Stimulated activated CD4-positive, alpha-beta T cell treated with anti-CD3 and anti-CD28 coated beads, Interleukin-15, amount 100 ng/mL, for 24 hours (primary cell): ENCODE measurements at regions not wholly inside any gene's neighbourhood (a gene's known extent, or its start where the extent isn't known, plus 50 kb on each side); places are given as distances from the start of the nearest gene placed in this dataset.

Experiments used
- DNase-seq: peaks from one replicate; pipeline ENCODE4 v3.0.0-alpha.2; 2020

DNA sequence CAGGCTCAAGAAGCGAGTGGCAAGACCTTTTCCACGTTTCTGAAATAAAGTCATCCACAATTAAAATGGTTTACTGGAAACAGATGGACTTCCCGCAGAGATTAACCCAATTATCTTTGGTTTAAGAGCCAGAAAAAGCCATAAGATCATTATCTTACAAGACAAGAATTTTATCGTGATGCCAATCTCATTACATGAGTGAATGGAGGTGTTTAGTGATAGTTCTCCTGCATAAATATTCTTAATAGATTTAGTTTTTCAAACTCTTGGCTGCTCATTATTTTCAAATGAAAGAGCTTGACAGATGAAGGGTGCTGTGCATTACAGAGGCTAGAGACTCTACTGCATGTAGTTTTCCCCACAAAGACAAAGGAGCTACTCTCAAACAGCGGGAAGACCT lies 1028.4 kb upstream of the PIK3C3 start:
- DNase-seq: no peak

- no peak for DNase-seq
Measured at GRCh38 chr18:40925071-40925541, 1029.9 kb upstream of the PIK3C3 start.

GRCh38 chr18:40921845-40922629 lies 1033.0 kb upstream of the PIK3C3 start:
- no peak for DNase-seq

DNA sequence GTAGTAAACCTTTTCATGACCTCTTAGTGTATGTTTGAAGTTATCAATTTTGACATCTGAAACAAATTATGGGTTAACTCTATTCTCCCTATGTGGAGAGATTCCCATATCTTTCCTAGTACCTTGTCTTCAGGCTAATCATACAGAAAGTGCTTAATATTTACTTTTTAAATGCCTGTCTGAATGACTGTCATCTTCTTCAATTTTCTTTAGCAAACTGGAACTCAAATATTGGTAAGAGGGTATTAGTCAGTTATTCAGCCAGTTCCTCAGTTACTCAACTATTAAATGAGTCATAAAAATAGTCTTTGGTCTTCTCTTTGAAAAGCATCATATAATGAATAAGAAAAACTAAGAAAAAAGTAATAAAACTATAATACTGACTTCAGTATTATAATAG lies 1038.0 kb upstream of the PIK3C3 start:
- no peak for DNase-seq

DNA sequence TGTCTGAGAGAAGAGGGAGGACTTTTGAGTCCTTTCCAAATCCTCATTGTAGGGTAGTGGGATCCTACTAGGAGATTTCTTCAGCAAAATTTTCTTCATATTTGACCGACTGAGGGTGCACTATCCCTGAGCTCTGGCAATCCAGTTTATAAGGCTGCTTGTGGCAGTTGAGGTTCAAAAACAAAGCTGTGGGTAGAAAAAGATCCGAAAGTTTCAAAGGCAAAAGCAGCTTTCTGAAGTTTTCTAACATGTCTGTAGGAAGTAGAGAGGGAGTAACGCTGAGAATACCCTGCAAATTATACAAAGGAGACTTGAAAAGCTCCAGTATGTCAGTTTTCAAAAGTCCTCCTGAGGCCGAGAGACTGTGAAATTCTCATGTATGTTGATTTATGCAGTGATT lies 1039.3 kb upstream of the PIK3C3 start:
- no peak for DNase-seq

DNA sequence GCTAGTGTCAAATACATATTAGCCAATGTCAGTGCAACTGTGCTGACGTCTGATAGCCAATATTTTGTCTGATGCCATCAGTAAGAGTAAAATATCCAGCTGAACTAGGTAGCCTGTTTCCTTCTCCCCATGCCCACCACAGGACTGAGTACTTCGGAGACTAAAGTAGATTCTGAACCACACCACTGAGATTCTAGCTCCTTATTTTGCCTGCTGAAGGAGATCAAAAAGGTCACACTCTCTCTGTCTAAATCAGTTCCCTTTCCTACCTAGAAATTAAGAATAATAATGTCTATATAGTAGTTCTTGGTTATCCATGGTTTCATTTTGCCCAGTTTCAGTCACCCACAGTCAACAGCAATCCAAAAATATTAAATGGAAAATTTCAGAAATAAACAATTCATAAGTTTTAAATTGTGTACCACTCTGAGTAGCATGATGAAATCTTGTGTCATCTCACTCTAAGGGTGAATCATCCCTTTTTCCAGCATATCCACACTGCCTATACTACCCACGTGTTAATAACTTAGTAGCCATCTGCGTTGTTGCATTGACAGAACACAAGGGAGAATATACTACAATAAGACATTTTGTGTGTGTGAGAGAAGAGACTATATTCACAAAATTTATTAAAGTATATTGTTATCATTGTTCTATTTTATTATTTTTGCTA lies 1043.3 kb upstream of the PIK3C3 start:
- no peak for DNase-seq

GRCh38 chr18:40911041-40911440 lies 1044.0 kb upstream of the PIK3C3 start:
- no peak for DNase-seq

GRCh38 chr18:40907842-40908241 lies 1047.2 kb upstream of the PIK3C3 start:
- DNase-seq: no peak

DNA sequence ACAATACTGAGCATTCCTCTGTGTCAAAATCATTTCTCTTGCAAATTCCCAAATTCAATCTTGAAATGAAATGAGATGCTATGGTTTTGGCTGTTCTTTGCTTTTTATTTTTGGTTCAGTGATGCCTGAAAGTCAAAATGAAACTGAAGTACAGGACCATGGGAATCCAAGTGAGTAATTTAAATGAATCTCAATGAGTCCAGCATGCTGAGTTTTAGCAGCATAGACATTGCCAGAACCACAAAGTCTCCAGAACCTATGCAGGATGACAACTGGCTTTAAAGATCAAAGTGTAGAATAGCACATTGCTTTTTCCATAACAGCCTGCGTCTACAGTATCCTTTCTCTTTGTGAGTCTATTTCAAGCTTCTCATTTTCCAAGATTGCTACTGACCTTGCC lies 1050.7 kb upstream of the PIK3C3 start:
- no peak for DNase-seq

- DNase-seq: no peak
Measured at GRCh38 chr18:40902436-40902835, 1052.6 kb upstream of the PIK3C3 start.

DNA sequence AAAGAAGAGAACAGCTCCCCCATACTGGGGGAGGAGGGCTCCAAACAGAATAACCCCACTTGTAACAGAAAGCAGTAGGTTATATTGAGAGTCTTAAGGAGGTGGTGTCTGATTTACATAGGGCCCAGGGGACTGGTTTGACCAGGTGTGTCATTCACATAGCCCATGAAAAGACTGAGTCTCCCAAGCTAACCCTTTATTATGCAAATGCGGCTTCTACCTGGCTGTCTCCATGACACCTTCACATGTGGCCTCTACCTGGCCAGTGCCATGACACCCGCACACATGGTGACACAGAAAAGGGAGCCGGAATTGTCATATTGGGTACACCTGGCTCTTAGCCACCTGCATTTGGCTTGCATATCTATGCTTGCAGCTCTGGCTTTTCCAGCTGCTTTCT lies 1057.2 kb upstream of the PIK3C3 start:
- no peak for DNase-seq

DNA sequence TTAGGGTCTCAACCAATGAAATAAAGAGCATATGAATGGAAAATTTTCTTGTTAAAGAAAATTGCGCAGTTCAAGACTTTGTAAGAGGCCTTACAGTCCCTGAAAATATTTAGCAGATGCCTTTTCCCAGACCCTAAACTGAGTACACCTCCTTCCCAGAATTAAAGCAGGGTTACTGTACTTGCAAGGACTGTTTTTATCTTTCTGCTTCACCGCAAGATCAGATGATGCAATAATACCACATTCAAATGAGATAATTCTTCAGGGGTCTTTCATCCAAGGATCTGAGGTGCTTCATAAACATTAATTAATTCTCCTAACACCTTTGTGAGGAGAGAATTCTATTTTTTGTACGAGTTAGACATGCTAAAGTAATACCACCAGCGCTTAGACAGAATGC lies 1071.8 kb upstream of the PIK3C3 start:
- no peak for DNase-seq

DNA sequence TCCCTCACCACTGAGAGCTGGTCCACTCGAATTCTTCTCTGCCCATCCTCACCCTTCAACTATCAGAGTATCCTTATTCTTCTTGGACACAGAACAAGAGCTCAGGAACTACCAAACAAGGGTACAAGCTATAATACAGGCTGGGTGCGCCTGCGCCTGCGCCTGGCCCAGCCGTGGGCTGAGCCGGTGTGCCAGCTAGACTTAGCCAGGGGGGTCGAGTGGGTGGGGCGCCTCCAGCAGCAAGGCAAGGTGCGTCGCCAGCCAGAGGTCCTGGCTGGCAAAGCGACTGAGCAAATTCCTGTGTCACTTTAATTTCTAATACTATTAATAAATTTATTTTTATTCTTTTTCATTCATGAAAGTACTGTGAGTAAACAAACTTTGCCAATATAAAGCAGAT lies 1072.6 kb upstream of the PIK3C3 start:
- DNase-seq: no peak

- DNase-seq: no peak
Measured at GRCh38 chr18:40878371-40878770, 1076.7 kb upstream of the PIK3C3 start.

DNA sequence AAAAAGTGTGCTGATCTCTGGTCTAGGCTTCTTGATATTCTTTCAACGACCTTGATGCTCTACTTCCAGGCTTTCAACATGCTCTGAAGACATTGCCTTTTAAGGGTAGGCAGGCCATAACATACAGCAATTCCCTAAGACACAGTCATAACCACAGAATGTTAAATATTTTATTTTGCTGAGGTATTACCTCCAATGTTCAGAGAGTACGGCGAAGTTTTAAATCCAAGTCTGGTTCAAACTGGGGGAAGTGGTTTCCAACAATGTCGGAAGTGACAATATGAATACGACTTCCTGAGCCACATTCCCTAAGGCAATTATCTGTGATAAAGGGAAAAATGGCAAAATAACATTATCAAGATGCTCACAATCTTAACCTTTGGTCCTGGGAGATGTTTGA lies 1077.9 kb upstream of the PIK3C3 start:
- DNase-seq: no peak

DNA sequence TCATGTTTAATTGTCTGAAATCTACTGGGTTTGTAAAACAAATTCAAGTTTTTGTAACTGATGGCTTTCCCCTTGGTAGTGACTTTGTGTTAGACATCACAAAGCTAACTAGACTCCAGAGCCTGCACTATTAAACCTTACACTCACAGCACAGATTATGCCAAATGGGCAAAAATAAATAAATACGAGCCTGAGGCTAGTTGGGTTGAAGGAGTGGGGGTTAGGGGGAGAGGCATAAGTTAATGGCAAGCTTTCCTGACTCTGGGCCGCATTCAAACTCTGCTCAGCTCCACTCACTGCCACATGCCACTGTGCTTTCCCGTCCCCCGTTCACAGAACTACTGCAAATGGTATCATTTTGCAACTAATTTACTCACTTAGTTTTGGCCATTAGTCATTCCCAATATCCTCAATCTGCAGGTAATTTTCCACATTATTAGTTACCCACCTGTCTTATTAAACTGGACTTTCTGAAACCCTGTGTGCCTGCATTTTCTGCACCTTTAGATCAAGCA lies 1079.9 kb upstream of the PIK3C3 start:
- no peak for DNase-seq

DNA sequence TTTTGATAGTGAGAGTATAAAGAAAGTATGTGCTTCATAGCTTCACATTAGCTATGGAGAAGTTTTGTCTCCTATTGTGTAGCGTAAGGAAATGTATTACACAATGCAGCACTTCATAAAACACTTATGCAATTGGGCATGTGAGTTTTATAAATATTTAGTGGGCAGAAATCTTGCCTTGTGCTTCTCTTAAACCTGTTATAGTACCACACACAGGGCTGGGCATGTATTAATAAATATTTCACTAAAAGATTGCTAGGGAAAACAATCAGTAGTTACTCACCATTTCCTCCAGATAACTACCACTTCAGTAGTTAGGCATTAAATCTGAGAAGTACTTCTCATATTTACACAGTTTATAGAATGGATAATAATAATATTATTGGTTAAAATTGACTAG lies 1080.8 kb upstream of the PIK3C3 start:
- DNase-seq: no peak

GRCh38 chr18:40868110-40868858 lies 1086.8 kb upstream of the PIK3C3 start:
- no peak for DNase-seq

DNA sequence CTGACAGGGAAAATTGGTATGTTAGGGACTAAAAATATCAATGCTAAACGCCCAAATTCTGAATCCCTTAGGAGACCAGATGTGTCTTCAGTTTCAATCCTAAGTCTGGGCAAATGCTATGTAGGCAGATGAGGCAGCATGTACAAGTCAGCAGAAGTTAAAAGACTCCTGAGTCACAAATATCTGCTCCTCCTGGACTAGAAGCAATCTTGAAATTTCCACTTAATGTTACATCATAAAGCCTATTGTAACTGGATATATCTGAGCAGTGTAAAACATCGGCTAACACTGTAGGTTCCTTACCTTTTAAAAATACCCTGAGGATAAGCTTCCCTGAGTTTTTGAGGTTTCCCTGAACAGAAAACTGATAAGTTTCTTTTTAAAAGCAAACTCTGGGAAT lies 1087.6 kb upstream of the PIK3C3 start:
- DNase-seq: no peak

- no peak for DNase-seq
Measured at GRCh38 chr18:40866968-40867367, 1088.1 kb upstream of the PIK3C3 start.

DNA sequence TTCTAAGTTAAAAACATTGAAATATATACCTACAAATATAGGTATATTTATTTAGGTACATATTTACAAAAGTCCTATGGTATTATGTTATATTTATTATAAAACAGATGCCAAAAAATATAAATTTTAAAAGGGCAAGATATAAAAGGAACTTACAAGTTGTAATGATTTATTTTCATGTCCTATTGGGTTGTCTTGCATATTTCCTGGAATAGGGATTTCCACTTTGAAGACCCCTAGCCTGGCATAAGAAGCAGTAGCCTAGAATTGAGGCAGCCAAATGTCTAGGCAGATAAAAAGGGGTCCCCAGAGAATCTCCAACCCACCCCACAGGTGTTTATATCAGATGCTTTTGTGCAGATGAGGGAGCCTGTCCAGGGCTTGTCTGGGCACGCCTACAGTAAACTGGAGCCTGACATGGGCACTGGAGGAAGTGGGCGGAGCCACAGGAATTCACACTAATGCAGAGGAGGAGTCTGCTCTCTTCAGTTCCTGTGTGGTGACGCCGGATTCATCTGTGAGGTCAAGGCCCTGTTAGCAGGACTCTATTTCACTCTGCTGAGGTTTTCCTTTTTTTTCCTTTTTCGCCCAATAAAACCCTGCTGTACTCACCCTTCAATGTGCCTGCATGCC lies 1088.9 kb upstream of the PIK3C3 start:
- no peak for DNase-seq

DNA sequence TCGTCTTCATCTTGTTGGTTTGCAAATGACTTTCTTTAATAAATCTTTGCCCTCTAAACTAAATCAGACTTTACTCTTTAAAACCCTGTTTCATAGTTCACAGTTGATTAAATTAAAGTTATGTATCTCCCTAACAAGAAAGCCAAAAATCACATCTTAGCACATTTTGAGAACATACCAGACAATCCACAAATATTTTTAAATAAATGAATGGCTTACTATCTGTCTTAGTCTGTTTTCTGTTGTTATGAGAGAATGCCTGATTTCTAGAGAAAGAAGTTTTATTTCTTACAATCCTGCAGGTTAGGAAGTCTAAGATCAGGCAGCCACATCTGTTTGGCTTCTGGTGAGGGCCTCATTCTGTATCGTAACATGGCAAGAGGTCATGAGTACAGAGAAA lies 1090.2 kb upstream of the PIK3C3 start:
- no peak for DNase-seq

DNA sequence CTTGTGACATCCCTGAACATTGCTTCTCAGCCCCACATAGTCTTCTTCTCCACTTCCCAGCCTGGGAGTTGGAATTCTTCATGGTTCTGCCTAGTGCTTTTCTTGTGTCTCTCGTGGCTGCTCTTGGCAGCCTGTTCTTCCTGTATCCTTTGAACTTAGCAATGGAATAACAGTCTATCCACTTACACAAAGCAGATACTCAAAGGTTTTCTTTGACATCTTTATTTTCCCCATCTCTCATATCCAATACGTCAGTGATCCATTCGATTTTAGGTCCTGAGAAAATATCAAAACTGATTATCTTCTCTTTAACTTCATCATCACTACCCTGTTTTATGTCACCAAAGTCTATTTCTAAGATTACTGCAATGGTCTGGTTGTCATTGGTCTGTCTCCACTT lies 1091.2 kb upstream of the PIK3C3 start:
- no peak for DNase-seq
